ENCODE measurements at regions not wholly inside any gene's neighbourhood (a gene's known extent, or its start where the extent isn't known, plus 50 kb on each side); places are given as distances from the start of the nearest gene placed in this dataset.

DNA sequence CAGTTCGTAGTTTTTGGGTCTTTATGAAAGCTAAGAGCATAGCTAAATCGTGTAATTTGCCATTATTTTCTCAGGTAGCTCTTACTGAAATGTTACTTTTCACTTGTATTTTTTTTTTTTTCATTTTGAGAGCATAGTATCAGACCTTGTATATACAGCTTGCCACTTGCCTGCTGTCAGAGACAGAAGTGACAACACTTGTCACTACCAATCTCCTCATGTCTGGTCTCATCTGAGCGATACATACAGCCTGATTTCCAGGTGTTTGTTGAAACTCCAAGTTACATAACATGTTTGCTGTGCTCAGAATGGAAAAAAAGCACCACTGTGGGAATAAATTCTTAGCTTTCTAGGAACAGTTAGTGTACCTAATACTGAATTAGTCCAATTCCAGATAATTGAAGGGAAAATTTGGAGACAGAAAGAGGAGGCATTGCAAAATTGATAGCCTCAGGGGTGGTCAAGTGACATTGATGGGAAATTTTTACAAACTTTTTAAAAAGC is 621.4 kb upstream of the PKN2 start:
- H3K4me3 ChIP-seq (ENCODE audit: low read length in 3 of 3) = no peak overlapping the region
- no peaks in the 10 kb centered on the region for H3K9me3 ChIP-seq (ENCODE audit: control insufficient read depth in 3 of 3, low read length in 3 of 3)
- H3K36me3 ChIP-seq (ENCODE audit: control insufficient read depth in 3 of 3, insufficient read depth in 3 of 3, low read length in 3 of 3) = no peaks in the 10 kb centered on the region
- H3K27ac ChIP-seq (ENCODE audit: low read depth, low read length) = no peak overlapping the region
- H3K27me3 ChIP-seq (ENCODE audit: control insufficient read depth in 3 of 3, insufficient read depth in 3 of 3, low read length in 3 of 3) = no peaks in the 10 kb centered on the region
- no peaks in the 10 kb centered on the region for H3K4me1 ChIP-seq (ENCODE audit: control insufficient read depth in 3 of 3, insufficient read depth in 3 of 3, low read length in 3 of 3)
- H3K9ac ChIP-seq (ENCODE audit: low read depth in 1 of 3, low read length in 3 of 3) = no peak overlapping the region

DNA sequence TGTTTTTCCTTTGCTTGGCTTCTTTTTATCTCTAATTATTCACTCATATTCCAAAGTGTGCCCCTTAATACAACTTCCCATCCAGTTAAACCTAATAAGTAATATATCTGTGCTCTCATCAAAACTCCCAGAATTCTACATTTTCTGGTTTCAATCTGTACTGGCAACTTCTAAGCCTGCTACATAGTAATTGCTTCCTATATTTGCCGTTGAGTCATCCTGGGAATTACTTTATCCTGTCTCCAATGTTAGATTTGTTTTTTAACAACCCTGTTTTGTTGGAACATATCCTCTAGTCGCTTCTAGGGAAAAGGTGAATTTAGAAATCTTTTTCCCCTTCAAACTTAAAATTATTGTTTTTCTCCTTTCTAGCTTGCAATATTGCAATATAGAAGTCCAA is 620.5 kb upstream of the PKN2 start:
- H3K27me3 ChIP-seq (ENCODE audit: control insufficient read depth in 3 of 3, insufficient read depth in 3 of 3, low read length in 3 of 3) = no peaks in the 10 kb centered on the region
- no peaks in the 10 kb centered on the region for H3K36me3 ChIP-seq (ENCODE audit: control insufficient read depth in 3 of 3, insufficient read depth in 3 of 3, low read length in 3 of 3)
- no peaks in the 10 kb centered on the region for H3K9me3 ChIP-seq (ENCODE audit: control insufficient read depth in 3 of 3, low read length in 3 of 3)
- H3K9ac ChIP-seq (ENCODE audit: low read depth in 1 of 3, low read length in 3 of 3) = no peak overlapping the region
- H3K27ac ChIP-seq (ENCODE audit: low read depth, low read length) = no peak overlapping the region
- H3K4me3 ChIP-seq (ENCODE audit: low read length in 3 of 3) = no peak overlapping the region
- H3K4me1 ChIP-seq (ENCODE audit: control insufficient read depth in 3 of 3, insufficient read depth in 3 of 3, low read length in 3 of 3) = no peaks in the 10 kb centered on the region

DNA sequence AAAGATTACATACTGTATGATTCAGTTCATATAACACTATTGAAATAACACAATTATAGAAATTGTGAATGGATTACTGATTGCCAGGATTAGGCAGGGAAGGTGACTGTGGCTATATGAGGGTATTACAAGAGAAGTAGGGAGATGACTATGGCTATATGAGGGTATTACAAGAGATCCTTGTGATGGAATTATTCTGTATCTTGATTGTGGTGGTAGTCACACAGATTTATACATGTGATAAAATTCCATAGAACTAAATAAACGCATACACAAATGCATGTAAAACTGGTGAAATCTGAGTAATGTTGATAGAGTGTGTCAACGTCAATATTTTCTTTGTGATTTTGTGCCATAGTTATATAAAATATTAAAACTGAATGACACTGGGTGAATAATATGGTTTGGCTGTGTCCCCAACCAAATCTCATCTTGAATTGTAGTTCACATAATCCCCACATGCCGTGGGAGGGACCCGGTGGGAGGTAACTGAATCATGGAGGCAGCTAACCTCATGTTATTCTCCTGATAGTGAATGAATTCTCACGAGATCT is 615.6 kb upstream of the PKN2 start:
- H3K36me3 ChIP-seq (ENCODE audit: control insufficient read depth in 3 of 3, insufficient read depth in 3 of 3, low read length in 3 of 3) = no peaks in the 10 kb centered on the region
- no peak overlapping the region for H3K9ac ChIP-seq (ENCODE audit: low read depth in 1 of 3, low read length in 3 of 3)
- peaks cover 0 to 6% (median 2%) of the 10 kb centered on the region in 3 donors for H3K27me3 ChIP-seq (ENCODE audit: control insufficient read depth in 3 of 3, insufficient read depth in 3 of 3, low read length in 3 of 3)
- no peak overlapping the region for H3K4me3 ChIP-seq (ENCODE audit: low read length in 3 of 3)
- H3K4me1 ChIP-seq (ENCODE audit: control insufficient read depth in 3 of 3, insufficient read depth in 3 of 3, low read length in 3 of 3) = no peaks in the 10 kb centered on the region
- no peaks in the 10 kb centered on the region for H3K9me3 ChIP-seq (ENCODE audit: control insufficient read depth in 3 of 3, low read length in 3 of 3)
- no peak overlapping the region for H3K27ac ChIP-seq (ENCODE audit: low read depth, low read length)

DNA sequence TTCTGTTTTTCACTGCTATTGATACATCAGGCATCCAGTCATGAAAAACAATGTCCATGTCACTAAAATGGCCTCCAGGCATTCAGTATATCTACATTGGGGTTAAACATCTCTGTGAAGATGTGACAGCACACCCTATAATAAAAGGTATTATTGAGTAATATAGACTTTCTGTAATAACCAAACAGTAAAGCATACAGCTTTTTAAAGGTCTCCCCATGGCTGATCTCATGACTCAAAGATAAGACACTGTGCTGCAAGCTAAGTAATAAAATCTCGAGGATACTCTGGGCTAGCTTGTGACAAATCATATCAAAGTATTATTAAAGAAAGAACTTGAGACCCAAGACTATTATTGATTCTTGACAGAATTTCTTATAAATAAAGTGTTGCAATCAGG is 613.1 kb upstream of the PKN2 start:
- H3K36me3 ChIP-seq (ENCODE audit: control insufficient read depth in 3 of 3, insufficient read depth in 3 of 3, low read length in 3 of 3) = no peaks in the 10 kb centered on the region
- peaks cover 0 to 6% (median 2%) of the 10 kb centered on the region in 3 donors for H3K27me3 ChIP-seq (ENCODE audit: control insufficient read depth in 3 of 3, insufficient read depth in 3 of 3, low read length in 3 of 3)
- H3K4me3 ChIP-seq (ENCODE audit: low read length in 3 of 3) = no peak overlapping the region
- H3K4me1 ChIP-seq (ENCODE audit: control insufficient read depth in 3 of 3, insufficient read depth in 3 of 3, low read length in 3 of 3) = no peaks in the 10 kb centered on the region
- no peaks in the 10 kb centered on the region for H3K9me3 ChIP-seq (ENCODE audit: control insufficient read depth in 3 of 3, low read length in 3 of 3)
- no peak overlapping the region for H3K27ac ChIP-seq (ENCODE audit: low read depth, low read length)
- H3K9ac ChIP-seq (ENCODE audit: low read depth in 1 of 3, low read length in 3 of 3) = no peak overlapping the region

DNA sequence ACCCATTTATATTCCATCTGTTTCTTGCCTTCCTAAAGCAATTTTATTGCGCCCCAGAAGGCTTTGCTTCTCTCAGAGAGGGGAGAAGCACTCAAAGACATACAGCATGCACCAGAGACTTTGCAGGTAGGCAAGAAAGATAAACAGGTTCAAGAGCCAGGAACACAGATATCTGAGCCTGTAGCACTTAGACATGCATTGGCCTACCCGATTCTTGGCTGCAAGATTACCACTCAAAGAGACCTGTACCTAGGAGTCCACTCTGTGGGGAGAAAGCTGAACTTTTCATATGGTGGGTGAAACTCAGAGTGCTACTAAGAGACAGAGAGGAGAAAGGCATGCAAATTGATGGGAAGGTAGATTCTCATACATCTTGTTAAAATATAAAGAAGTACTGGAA is 609.4 kb upstream of the PKN2 start:
- Histone ChIP-seq H3K9me3 (ENCODE audit: control insufficient read depth in 3 of 3, low read length in 3 of 3) (no peaks in the 10 kb centered on the region), H3K9ac (ENCODE audit: low read depth in 1 of 3, low read length in 3 of 3) (no peak overlapping the region), H3K4me1 (ENCODE audit: control insufficient read depth in 3 of 3, insufficient read depth in 3 of 3, low read length in 3 of 3) (no peaks in the 10 kb centered on the region), H3K27me3 (ENCODE audit: control insufficient read depth in 3 of 3, insufficient read depth in 3 of 3, low read length in 3 of 3) (peaks cover 0 to 2% (median 2%) of the 10 kb centered on the region in 3 donors), H3K27ac (ENCODE audit: low read depth, low read length) (no peak overlapping the region), H3K4me3 (ENCODE audit: low read length in 3 of 3) (no peak overlapping the region), H3K36me3 (ENCODE audit: control insufficient read depth in 3 of 3, insufficient read depth in 3 of 3, low read length in 3 of 3) (no peaks in the 10 kb centered on the region)

DNA sequence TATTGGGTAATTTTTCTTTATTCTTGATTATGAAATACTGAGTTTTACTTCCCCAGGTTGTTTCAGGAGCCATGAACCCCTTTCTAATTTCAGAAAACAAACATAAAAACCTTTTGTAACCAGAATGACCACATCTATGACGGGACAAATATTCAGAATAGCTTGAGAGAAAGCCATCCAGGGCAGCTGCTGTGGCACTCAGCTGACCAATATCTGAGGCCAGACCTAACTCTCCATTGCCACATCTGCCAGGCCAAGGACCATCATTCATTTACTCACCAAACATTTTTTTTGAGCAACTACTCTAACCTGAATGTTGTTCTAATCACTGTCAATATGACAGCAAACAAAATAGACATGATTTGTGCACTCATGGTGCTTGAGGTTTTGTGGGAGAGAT is 608.3 kb upstream of the PKN2 start:
- H3K4me3 ChIP-seq (ENCODE audit: low read length in 3 of 3) = no peak overlapping the region
- H3K4me1 ChIP-seq (ENCODE audit: control insufficient read depth in 3 of 3, insufficient read depth in 3 of 3, low read length in 3 of 3) = no peaks in the 10 kb centered on the region
- H3K9ac ChIP-seq (ENCODE audit: low read depth in 1 of 3, low read length in 3 of 3) = no peak overlapping the region
- H3K9me3 ChIP-seq (ENCODE audit: control insufficient read depth in 3 of 3, low read length in 3 of 3) = no peaks in the 10 kb centered on the region
- no peaks in the 10 kb centered on the region for H3K36me3 ChIP-seq (ENCODE audit: control insufficient read depth in 3 of 3, insufficient read depth in 3 of 3, low read length in 3 of 3)
- H3K27me3 ChIP-seq (ENCODE audit: control insufficient read depth in 3 of 3, insufficient read depth in 3 of 3, low read length in 3 of 3) = no peaks in the 10 kb centered on the region
- no peak overlapping the region for H3K27ac ChIP-seq (ENCODE audit: low read depth, low read length)

DNA sequence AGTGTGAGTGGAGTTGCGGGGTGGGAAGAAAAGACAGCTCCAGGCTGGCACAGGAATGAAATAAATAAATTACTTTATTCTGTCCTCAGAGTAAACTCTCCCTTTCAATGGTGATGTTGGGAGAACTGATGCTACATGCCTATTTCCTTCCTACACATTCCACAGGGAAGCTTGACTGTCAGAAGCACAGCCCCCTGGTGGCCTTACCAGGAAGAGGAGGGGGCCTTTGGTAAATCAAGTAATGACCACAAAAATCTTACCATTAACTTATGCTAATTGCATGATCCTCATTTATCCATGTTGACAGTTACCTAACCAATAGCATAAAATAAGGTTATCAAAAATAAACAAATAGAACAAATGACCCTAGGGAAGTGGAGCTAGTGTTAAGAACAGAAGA is 605.0 kb upstream of the PKN2 start:
- no peaks in the 10 kb centered on the region for H3K9me3 ChIP-seq (ENCODE audit: control insufficient read depth in 3 of 3, low read length in 3 of 3)
- no peaks in the 10 kb centered on the region for H3K36me3 ChIP-seq (ENCODE audit: control insufficient read depth in 3 of 3, insufficient read depth in 3 of 3, low read length in 3 of 3)
- H3K4me3 ChIP-seq (ENCODE audit: low read length in 3 of 3) = no peak overlapping the region
- H3K27me3 ChIP-seq (ENCODE audit: control insufficient read depth in 3 of 3, insufficient read depth in 3 of 3, low read length in 3 of 3) = no peaks in the 10 kb centered on the region
- H3K27ac ChIP-seq (ENCODE audit: low read depth, low read length) = no peak overlapping the region
- H3K9ac ChIP-seq (ENCODE audit: low read depth in 1 of 3, low read length in 3 of 3) = no peak overlapping the region
- H3K4me1 ChIP-seq (ENCODE audit: control insufficient read depth in 3 of 3, insufficient read depth in 3 of 3, low read length in 3 of 3) = no peaks in the 10 kb centered on the region

DNA sequence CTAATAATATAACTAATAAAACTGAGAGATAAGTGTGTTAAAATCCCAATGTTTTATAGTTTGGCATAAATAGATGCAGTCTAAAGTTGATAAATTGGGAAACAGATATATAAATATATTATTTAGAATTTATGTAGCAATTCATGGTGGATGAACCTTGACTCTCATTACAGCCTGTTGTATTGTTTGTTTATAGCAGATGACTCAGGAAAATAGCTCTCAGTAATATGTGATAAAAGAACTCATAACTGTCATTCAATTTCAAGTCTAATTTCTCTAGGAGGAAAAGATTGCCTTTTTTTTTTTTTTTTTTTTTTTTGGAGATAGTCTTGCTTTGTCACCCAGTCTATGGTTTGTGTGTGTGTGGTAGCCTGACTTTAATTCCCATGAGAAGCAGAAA is 603.2 kb upstream of the PKN2 start:
- Histone ChIP-seq H3K9ac (ENCODE audit: low read depth in 1 of 3, low read length in 3 of 3) (no peak overlapping the region), H3K27ac (ENCODE audit: low read depth, low read length) (no peak overlapping the region), H3K27me3 (ENCODE audit: control insufficient read depth in 3 of 3, insufficient read depth in 3 of 3, low read length in 3 of 3) (no peaks in the 10 kb centered on the region), H3K4me3 (ENCODE audit: low read length in 3 of 3) (no peak overlapping the region), H3K9me3 (ENCODE audit: control insufficient read depth in 3 of 3, low read length in 3 of 3) (no peaks in the 10 kb centered on the region), H3K36me3 (ENCODE audit: control insufficient read depth in 3 of 3, insufficient read depth in 3 of 3, low read length in 3 of 3) (no peaks in the 10 kb centered on the region), H3K4me1 (ENCODE audit: control insufficient read depth in 3 of 3, insufficient read depth in 3 of 3, low read length in 3 of 3) (no peaks in the 10 kb centered on the region)

DNA sequence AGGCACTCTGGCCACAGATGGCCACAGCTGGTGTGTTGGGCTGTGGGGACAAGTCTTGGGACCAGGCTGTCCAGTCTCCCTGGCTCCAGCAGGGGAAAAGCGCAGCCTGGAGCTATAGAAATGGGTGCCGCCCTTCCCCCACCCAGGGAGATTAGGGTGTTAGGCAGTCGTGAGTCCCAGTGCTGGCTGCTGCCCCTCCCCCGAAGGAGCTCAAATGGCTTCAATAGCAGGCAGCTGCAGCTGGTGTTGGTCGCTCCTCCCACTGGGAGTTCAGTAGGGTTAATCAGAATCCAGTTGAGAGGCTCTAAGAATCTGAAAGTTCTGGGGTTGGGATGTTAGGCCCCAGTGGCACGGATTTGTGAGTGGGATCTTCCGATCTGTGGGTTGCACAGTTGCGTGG is 595.6 kb upstream of the PKN2 start:
- no peaks in the 10 kb centered on the region for H3K27me3 ChIP-seq (ENCODE audit: control insufficient read depth in 3 of 3, insufficient read depth in 3 of 3, low read length in 3 of 3)
- no peak overlapping the region for H3K27ac ChIP-seq (ENCODE audit: low read depth, low read length)
- no peaks in the 10 kb centered on the region for H3K4me1 ChIP-seq (ENCODE audit: control insufficient read depth in 3 of 3, insufficient read depth in 3 of 3, low read length in 3 of 3)
- H3K36me3 ChIP-seq (ENCODE audit: control insufficient read depth in 3 of 3, insufficient read depth in 3 of 3, low read length in 3 of 3) = no peaks in the 10 kb centered on the region
- H3K9ac ChIP-seq (ENCODE audit: low read depth in 1 of 3, low read length in 3 of 3) = no peak overlapping the region
- H3K4me3 ChIP-seq (ENCODE audit: low read length in 3 of 3) = no peak overlapping the region
- no peaks in the 10 kb centered on the region for H3K9me3 ChIP-seq (ENCODE audit: control insufficient read depth in 3 of 3, low read length in 3 of 3)

DNA sequence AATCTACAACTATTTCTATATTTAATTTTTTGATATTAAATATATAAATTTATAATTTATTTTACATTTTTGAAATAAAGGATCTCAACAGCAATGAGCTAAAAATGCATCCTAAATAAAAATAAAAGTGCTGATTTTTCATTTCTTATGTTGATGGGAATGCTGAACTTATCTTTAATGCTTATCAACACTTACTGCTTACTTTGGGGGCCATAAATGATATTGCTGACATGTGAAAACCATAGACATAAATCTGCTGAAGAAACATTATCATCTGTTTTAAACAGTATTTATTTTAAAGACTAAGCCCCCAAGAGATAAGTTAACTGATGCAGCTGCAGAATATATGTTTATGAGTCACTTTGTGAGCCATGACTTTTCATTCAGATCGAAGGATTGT is 594.1 kb upstream of the PKN2 start:
- Histone ChIP-seq H3K4me3 (ENCODE audit: low read length in 3 of 3) (no peak overlapping the region), H3K9me3 (ENCODE audit: control insufficient read depth in 3 of 3, low read length in 3 of 3) (no peaks in the 10 kb centered on the region), H3K9ac (ENCODE audit: low read depth in 1 of 3, low read length in 3 of 3) (no peak overlapping the region), H3K27me3 (ENCODE audit: control insufficient read depth in 3 of 3, insufficient read depth in 3 of 3, low read length in 3 of 3) (no peaks in the 10 kb centered on the region), H3K4me1 (ENCODE audit: control insufficient read depth in 3 of 3, insufficient read depth in 3 of 3, low read length in 3 of 3) (no peaks in the 10 kb centered on the region), H3K36me3 (ENCODE audit: control insufficient read depth in 3 of 3, insufficient read depth in 3 of 3, low read length in 3 of 3) (no peaks in the 10 kb centered on the region), H3K27ac (ENCODE audit: low read depth, low read length) (no peak overlapping the region)

DNA sequence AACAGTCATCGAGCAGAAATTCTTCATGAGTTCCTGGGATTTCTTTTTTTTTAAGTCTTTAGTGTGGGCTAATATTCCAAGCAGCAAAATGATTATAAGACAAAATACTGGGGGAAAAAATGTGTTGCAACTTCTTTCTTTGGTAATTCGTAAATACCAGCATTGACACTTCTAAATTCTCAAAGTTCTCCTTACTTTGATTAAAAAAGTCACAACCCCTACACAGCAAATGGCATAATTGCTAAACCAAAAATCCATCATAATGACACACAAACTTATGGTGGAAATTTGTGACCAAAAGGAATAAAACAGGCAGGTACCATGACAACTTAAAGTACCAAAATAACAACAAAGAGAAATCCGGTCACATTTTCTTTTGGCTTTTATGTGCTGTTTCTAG is 585.2 kb upstream of the PKN2 start:
- no peaks in the 10 kb centered on the region for H3K4me1 ChIP-seq (ENCODE audit: control insufficient read depth in 3 of 3, insufficient read depth in 3 of 3, low read length in 3 of 3)
- no peaks in the 10 kb centered on the region for H3K36me3 ChIP-seq (ENCODE audit: control insufficient read depth in 3 of 3, insufficient read depth in 3 of 3, low read length in 3 of 3)
- H3K27ac ChIP-seq (ENCODE audit: low read depth, low read length) = no peak overlapping the region
- H3K27me3 ChIP-seq (ENCODE audit: control insufficient read depth in 3 of 3, insufficient read depth in 3 of 3, low read length in 3 of 3) = no peaks in the 10 kb centered on the region
- no peaks in the 10 kb centered on the region for H3K9me3 ChIP-seq (ENCODE audit: control insufficient read depth in 3 of 3, low read length in 3 of 3)
- no peak overlapping the region for H3K4me3 ChIP-seq (ENCODE audit: low read length in 3 of 3)
- H3K9ac ChIP-seq (ENCODE audit: low read depth in 1 of 3, low read length in 3 of 3) = no peak overlapping the region

Data from skeletal muscle tissue (tissue), 3 donors.